Naive thymus-derived CD4-positive, alpha-beta T cell (primary cell): ENCODE measurements at regions not wholly inside any gene's neighbourhood (a gene's known extent, or its start where the extent isn't known, plus 50 kb on each side); places are given as distances from the start of the nearest gene placed in this dataset.

Experiments
- ATAC-seq: fragments of 150-1000 bp; cut with Tn5 transposase; 2 replicates; pipeline ENCODE4 v1.10.0; 2021; ENCODE audit warnings: mild to moderate bottlenecking, moderate library complexity
- CTCF ChIA-PET: fragments of 350-600 bp; sonication (Branson Sonifier 250); formaldehyde crosslinking; loops from one replicate; lab custom pipeline; 2021; ENCODE audit warnings: antibody characterized with exemption; lab: Charles Lee
- POLR2A ChIA-PET: fragments of 350-600 bp; sonication (Branson Sonifier 250); formaldehyde crosslinking; loops from one replicate; lab custom pipeline; 2021; ENCODE audit warnings: antibody characterized with exemption, inconsistent platforms; lab: Charles Lee
- DNase-seq, 9 donors: peaks; one replicate each; pipeline versions ENCODE4 v3.0.0 to v3.0.0-alpha.2; 2020 to 2022; ENCODE audit warnings: mixed read lengths in 1 of 9
- H3K27ac ChIP-seq: one replicate; pipeline ENCODE4 v1.7.0; 2013; ENCODE audit warnings: mild to moderate bottlenecking, low read depth, low read length, moderate library complexity
- H3K27me3 ChIP-seq, 2 donors: one replicate each; pipeline ENCODE4 v1.7.0; 2013; ENCODE audit warnings: low read length in 2 of 2, mild to moderate bottlenecking in 2 of 2, moderate library complexity in 2 of 2; ENCODE audit not compliant: control insufficient read depth in 2 of 2, insufficient read depth in 2 of 2
- H3K36me3 ChIP-seq, 3 experiments: 1 replicate in 2 of 3; 2 replicates in 1 of 3; pipeline ENCODE4 v1.7.0; 2013; ENCODE audit warnings: low read length in 3 of 3, mild to moderate bottlenecking in 3 of 3, moderate library complexity in 1 of 3; ENCODE audit not compliant: insufficient read depth in 3 of 3, control insufficient read depth in 2 of 3
- H3K4me1 ChIP-seq, 2 donors: one replicate each; pipeline ENCODE4 v1.7.0; 2013; ENCODE audit warnings: low read length in 2 of 2, mild to moderate bottlenecking in 2 of 2, moderate library complexity in 1 of 2; ENCODE audit not compliant: control insufficient read depth in 2 of 2, insufficient read depth in 2 of 2
- H3K4me3 ChIP-seq: 2 replicates; pipeline ENCODE4 v1.7.0; 2013; ENCODE audit warnings: mild to moderate bottlenecking, low read length
- H3K9me3 ChIP-seq, 3 experiments: 1 replicate in 2 of 3; 2 replicates in 1 of 3; pipeline ENCODE4 v1.7.0; 2013; ENCODE audit warnings: low read length in 3 of 3; ENCODE audit not compliant: control insufficient read depth in 2 of 3
- H3K27ac Mint-ChIP-seq, 9 donors: one replicate each; pipeline ENCODE4 v1.8.0; 2020 to 2022; ENCODE audit warnings: mixed read lengths in 9 of 9, mild to moderate bottlenecking in 8 of 9, moderate library complexity in 5 of 9, inconsistent platforms in 2 of 9
- H3K27me3 Mint-ChIP-seq, 5 donors: one replicate each; pipeline ENCODE4 v1.8.0; 2021 to 2022; ENCODE audit warnings: mixed read lengths in 5 of 5, mild to moderate bottlenecking in 1 of 5
- H3K36me3 Mint-ChIP-seq, 5 donors: one replicate each; pipeline ENCODE4 v1.8.0; 2020 to 2022; ENCODE audit warnings: mixed read lengths in 5 of 5, mild to moderate bottlenecking in 3 of 5, inconsistent platforms in 1 of 5
- H3K4me1 Mint-ChIP-seq, 7 donors: one replicate each; pipeline ENCODE4 v1.8.0; 2020 to 2022; ENCODE audit warnings: mixed read lengths in 7 of 7, mild to moderate bottlenecking in 3 of 7, inconsistent platforms in 1 of 7
- H3K4me3 Mint-ChIP-seq, 10 donors: one replicate each; pipeline ENCODE4 v1.8.0; 2020 to 2022; ENCODE audit warnings: mild to moderate bottlenecking in 10 of 10, mixed read lengths in 10 of 10, moderate library complexity in 6 of 10, inconsistent platforms in 2 of 10
- H3K9me3 Mint-ChIP-seq, 11 donors: one replicate each; pipeline ENCODE4 v1.8.0; 2020 to 2022; ENCODE audit warnings: mixed read lengths in 11 of 11, mild to moderate bottlenecking in 4 of 11, inconsistent platforms in 1 of 11, moderate library complexity in 1 of 11
- intact Hi-C, 2 donors: fragments of 100-400 bp; cut with micrococcal nuclease; formaldehyde crosslinking; loops; one replicate each; pipeline ENCODE4 v1.15.1; 2023

DNA sequence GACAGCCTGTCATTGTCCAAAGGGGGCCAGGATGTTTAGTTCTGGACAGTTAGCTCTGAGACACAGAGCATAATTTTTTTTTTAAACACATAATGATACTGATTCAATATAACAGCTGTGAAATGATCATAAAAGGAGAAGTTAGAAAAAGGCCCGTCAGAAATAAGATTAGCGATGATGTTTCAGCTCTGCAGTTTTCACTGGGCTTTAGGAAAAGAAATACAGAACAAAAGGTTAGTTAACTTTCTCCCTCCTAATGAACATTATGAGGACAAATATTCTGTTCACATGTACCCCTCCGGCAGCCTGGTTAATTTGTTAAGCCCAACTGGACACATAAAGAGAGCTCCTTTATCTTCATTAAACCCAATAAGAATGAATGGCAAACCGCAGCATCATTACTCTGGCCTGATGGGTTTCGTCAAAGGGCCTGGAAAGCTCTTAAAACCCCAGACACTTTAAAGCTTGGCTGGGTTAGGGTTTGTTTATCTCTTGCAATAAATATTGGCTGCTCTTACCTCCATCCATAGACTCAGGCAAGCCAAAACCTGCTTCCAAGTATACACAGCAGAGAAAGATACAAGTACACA, 394.6 kb downstream of the KIF16B start:
- Histone ChIP-seq H3K36me3 (no peaks in the 10 kb centered on the region), H3K4me3 (no peak overlapping the region), H3K4me1 (no peaks in the 10 kb centered on the region), H3K9me3 (no peaks in the 10 kb centered on the region), H3K27ac (no peak overlapping the region), H3K27me3 (no peaks in the 10 kb centered on the region)
- no peak overlapping the region for H3K4me3 Mint-ChIP-seq
- ChIA-PET POLR2A (no interaction called here), CTCF (no interaction called here)
- no peak overlapping the region for H3K27ac Mint-ChIP-seq
- DNase-seq, result no peak
- ATAC-seq, result no peak
- no peaks in the 10 kb centered on the region for H3K36me3 Mint-ChIP-seq
- H3K27me3 Mint-ChIP-seq, result no peaks in the 10 kb centered on the region
- intact Hi-C loops, result no loop called here
- H3K4me1 Mint-ChIP-seq, result no peaks in the 10 kb centered on the region
- peaks cover 0 to 28% (median 9%) of the 10 kb centered on the region in 11 donors for H3K9me3 Mint-ChIP-seq

DNA sequence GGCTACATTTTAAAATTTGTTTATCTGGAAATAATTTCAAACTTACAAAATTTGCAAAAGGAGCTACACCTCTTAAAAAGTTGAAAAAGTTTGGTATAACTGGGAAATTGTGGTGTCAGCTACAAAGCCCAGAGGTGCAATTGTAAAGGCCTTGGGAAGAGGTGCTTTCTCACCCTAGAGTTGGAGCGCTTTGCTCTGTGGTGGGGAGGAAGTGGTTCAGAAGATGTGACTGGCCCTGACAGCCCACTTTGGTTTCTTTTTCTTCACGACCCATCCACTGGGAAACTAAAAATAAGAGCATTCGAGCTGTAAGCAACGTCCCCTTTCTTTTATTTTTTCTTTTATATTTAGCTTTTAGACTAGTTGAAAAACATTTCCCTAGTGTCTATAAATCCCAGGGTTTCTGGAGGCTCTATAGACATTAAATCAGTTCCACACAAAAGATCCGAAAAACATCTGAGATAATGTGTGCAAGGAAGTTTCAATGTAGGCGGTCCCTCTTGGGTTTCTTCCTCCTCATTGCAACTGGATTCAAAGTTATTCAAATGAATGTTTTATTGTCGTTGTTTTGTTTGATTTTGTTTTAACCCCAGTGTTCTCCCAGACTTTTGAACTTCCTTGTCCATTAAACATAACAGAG, 397.8 kb downstream of the KIF16B start:
- Mint-ChIP-seq H3K4me1 (peaks cover 0 to 5% (median 0%) of the 10 kb centered on the region in 7 donors), H3K36me3 (no peaks in the 10 kb centered on the region), H3K9me3 (peaks cover 0 to 18% (median 5%) of the 10 kb centered on the region in 11 donors), H3K4me3 (no peak overlapping the region), H3K27me3 (no peaks in the 10 kb centered on the region), H3K27ac (no peak overlapping the region)
- no peak for DNase-seq
- no peak for ATAC-seq
- ChIA-PET CTCF (no interaction called here), POLR2A (no interaction called here)
- Histone ChIP-seq H3K36me3 (no peaks in the 10 kb centered on the region), H3K9me3 (no peaks in the 10 kb centered on the region), H3K4me3 (no peak overlapping the region), H3K4me1 (no peaks in the 10 kb centered on the region), H3K27ac (no peak overlapping the region), H3K27me3 (no peaks in the 10 kb centered on the region)
- intact Hi-C loops, result no loop called here

DNA sequence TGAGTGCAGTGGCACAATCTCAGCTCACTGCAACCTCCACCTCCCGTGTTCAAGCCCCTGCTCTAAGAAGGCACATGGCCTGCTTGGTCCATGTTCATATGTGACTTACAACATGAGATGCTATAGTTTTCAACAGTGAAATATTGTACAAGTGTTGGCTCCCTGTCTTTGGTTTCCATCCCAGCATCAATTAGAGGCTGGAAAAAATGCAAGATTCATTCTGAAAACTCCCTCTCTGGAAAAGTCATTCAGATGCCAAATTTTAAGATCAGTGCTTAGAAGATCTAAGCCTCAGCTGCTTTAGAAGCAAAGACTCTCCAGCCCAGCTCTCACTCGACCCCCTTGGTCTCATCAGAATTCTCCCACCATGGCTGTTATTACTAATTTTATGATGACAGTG, 398.9 kb downstream of the KIF16B start:
- Mint-ChIP-seq H3K27ac (no peak overlapping the region), H3K9me3 (peaks cover 0 to 11% (median 2%) of the 10 kb centered on the region in 11 donors), H3K4me3 (no peak overlapping the region), H3K27me3 (peaks cover 0 to 2% (median 0%) of the 10 kb centered on the region in 5 donors), H3K4me1 (peaks cover 0 to 5% (median 0%) of the 10 kb centered on the region in 7 donors), H3K36me3 (no peaks in the 10 kb centered on the region)
- ChIA-PET CTCF (no interaction called here), POLR2A (no interaction called here)
- no peaks in the 10 kb centered on the region for H3K4me1 ChIP-seq
- ATAC-seq (no peak), DNase-seq (no peak)
- no peak overlapping the region for H3K27ac ChIP-seq
- intact Hi-C loops, result no loop called here
- H3K9me3 ChIP-seq, result no peaks in the 10 kb centered on the region
- no peaks in the 10 kb centered on the region for H3K27me3 ChIP-seq
- no peaks in the 10 kb centered on the region for H3K36me3 ChIP-seq
- no peak overlapping the region for H3K4me3 ChIP-seq

DNA sequence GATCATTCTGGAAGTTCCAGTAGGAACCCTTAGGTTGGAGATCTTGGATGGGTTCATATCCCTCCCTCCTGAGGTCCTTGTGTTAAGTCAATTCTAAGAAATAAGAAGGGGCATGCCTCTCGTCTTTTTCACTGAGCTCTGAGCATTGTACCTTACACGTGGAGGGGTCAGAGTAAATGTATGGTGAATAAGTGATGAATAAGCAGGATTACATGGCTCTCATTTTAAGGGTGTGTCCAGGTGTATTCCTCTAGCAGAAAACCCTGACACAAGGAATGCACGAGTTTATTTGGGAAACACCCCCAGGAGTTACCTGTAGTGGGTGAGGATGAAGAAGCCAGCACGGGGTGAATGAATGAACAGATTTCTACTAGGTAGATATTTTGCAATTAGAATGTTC, 400.2 kb downstream of the KIF16B start:
- Histone ChIP-seq H3K4me1 (no peaks in the 10 kb centered on the region), H3K36me3 (no peaks in the 10 kb centered on the region), H3K27me3 (no peaks in the 10 kb centered on the region), H3K9me3 (no peaks in the 10 kb centered on the region), H3K27ac (no peak overlapping the region), H3K4me3 (no peak overlapping the region)
- intact Hi-C loops, result no loop called here
- POLR2A ChIA-PET, result no interaction called here
- DNase-seq (no peak), ATAC-seq (no peak)
- no peaks in the 10 kb centered on the region for H3K36me3 Mint-ChIP-seq
- H3K9me3 Mint-ChIP-seq, result peaks cover 0 to 11% (median 0%) of the 10 kb centered on the region in 11 donors
- CTCF ChIA-PET, result no interaction called here
- no peak overlapping the region for H3K27ac Mint-ChIP-seq
- H3K4me3 Mint-ChIP-seq, result no peak overlapping the region
- peaks cover 0 to 5% (median 0%) of the 10 kb centered on the region in 7 donors for H3K4me1 Mint-ChIP-seq
- H3K27me3 Mint-ChIP-seq, result peaks cover 0 to 4% (median 0%) of the 10 kb centered on the region in 5 donors

DNA sequence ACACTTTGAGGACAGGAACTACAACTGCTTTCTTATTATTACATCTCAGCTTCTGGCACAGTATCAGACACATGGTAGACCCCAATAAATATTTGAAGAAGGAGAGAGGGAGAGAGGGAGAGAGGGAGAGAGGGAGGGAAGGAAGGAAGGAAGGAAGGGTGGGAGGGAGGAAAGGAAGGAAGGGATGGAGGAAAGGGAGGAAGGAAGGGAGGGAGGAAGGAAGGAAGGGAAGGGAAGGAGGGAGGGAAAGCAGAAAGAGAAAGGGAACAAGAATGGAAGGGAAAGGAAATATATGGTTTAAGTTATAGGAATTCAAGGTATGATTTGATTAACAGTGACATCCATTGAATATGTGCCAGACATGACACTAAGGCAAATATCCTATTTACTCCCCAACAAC, 402.1 kb downstream of the KIF16B start:
- H3K4me1 ChIP-seq, result no peaks in the 10 kb centered on the region
- DNase-seq (no peak), ATAC-seq (no peak)
- CTCF ChIA-PET, result no interaction called here
- intact Hi-C loops, result no loop called here
- no peak overlapping the region for H3K27ac ChIP-seq
- H3K4me3 ChIP-seq, result no peak overlapping the region
- no peaks in the 10 kb centered on the region for H3K9me3 ChIP-seq
- H3K9me3 Mint-ChIP-seq, result peaks cover 0 to 8% (median 0%) of the 10 kb centered on the region in 11 donors
- no peak overlapping the region for H3K4me3 Mint-ChIP-seq
- H3K27ac Mint-ChIP-seq, result no peak overlapping the region
- no peaks in the 10 kb centered on the region for H3K36me3 ChIP-seq
- no peaks in the 10 kb centered on the region for H3K36me3 Mint-ChIP-seq
- no peaks in the 10 kb centered on the region for H3K27me3 ChIP-seq
- peaks cover 0 to 4% (median 0%) of the 10 kb centered on the region in 5 donors for H3K27me3 Mint-ChIP-seq
- POLR2A ChIA-PET, result no interaction called here
- H3K4me1 Mint-ChIP-seq, result peaks cover 0 to 5% (median 0%) of the 10 kb centered on the region in 7 donors

DNA sequence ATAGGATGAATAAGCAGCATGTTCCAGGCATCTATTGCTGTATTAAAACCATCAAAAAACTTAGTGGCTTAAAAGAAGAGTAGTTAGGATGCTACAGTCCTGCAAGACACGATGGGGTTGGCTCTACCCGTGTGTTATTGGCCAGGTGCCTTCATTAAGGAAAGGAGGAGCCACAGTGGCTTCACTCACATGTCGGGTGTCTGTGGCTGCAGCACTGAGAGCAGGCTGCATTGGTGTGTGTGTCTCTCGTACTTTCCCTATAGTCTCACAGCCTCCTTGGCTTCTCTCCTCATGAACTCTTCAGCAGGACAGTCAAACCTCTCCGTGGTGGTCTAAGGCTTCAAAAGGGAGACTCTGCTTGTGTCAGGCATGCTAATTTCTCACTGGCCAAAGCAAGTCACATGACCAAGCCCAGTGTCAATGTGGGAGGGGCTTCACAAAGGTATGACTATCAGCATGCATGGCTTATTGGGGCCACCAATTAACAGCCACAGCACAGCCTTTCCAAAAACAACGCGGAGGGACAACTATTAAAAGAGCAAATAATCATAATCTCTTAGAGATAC, 402.8 kb downstream of the KIF16B start:
- intact Hi-C loops, result no loop called here
- Mint-ChIP-seq H3K4me3 (no peak overlapping the region), H3K36me3 (no peaks in the 10 kb centered on the region), H3K27ac (no peak overlapping the region), H3K4me1 (peaks cover 0 to 5% (median 0%) of the 10 kb centered on the region in 7 donors), H3K27me3 (peaks cover 0 to 4% (median 0%) of the 10 kb centered on the region in 5 donors), H3K9me3 (peaks cover 0 to 8% (median 0%) of the 10 kb centered on the region in 11 donors)
- no peaks in the 10 kb centered on the region for H3K9me3 ChIP-seq
- H3K27ac ChIP-seq, result no peak overlapping the region
- CTCF ChIA-PET, result no interaction called here
- POLR2A ChIA-PET, result no interaction called here
- no peaks in the 10 kb centered on the region for H3K27me3 ChIP-seq
- DNase-seq, result no peak
- ATAC-seq, result no peak
- no peaks in the 10 kb centered on the region for H3K36me3 ChIP-seq
- H3K4me1 ChIP-seq, result no peaks in the 10 kb centered on the region
- H3K4me3 ChIP-seq, result no peak overlapping the region
